ENCODE measurements at regions not wholly inside any gene's neighbourhood (a gene's known extent, or its start where the extent isn't known, plus 50 kb on each side); places are given as distances from the start of the nearest gene placed in this dataset.

DNA sequence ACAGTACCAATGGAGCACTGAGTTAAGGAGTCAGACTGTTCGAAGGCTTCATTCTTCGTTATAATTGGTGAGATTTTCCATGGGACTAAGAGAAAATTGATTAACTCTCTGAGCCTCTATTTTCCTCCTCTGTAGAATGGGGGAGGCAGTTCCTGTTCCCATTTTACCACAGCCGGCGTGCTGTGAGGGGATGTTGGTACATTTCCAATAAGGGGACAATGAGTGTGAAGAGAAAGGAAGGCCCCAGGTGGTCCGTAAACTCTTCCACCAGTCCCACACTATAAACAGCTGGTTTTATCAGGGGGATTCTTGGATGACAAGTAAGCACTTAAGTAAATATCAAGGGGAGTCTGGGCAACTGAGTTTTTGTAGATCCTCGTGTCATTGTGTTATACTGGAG, 109.9 kb downstream of the DAD1 start:
- TF ChIP-seq CTCF (IDR thresholded peaks at IDR 0.05 in 2 of 3, conservative IDR thresholded peaks at IDR 0.05 in 1 of 3; ENCODE audit: control insufficient read depth in 2 of 3, extremely low read depth in 1 of 3, insufficient read depth in 1 of 3, low read depth in 3 of 3, low read length in 3 of 3), result no peak
- no peak; the same call in 1 of the 2 replicates for TF ChIP-seq POLR2AphosphoS2 (IDR thresholded peaks at IDR 0.05; ENCODE audit: low read depth, low read length)
- no peak for TF ChIP-seq POLR2A (IDR thresholded peaks at IDR 0.05; ENCODE audit: low read depth, low read length)
- no peak for TF ChIP-seq EZH2 (IDR thresholded peaks at IDR 0.05; ENCODE audit: borderline replicate concordance, control insufficient read depth, low read depth, low read length)
- TF ChIP-seq BACH1 (IDR thresholded peaks at IDR 0.05; ENCODE audit: borderline replicate concordance), result no peak
- TF ChIP-seq NR2C2 (IDR thresholded peaks at IDR 0.05; ENCODE audit: borderline replicate concordance, control insufficient read depth, insufficient read length, low read depth), result no peak
- no peak for TF ChIP-seq MAX (IDR thresholded peaks at IDR 0.05; ENCODE audit: low read depth, low read length)
- TF ChIP-seq, protein P1, sequence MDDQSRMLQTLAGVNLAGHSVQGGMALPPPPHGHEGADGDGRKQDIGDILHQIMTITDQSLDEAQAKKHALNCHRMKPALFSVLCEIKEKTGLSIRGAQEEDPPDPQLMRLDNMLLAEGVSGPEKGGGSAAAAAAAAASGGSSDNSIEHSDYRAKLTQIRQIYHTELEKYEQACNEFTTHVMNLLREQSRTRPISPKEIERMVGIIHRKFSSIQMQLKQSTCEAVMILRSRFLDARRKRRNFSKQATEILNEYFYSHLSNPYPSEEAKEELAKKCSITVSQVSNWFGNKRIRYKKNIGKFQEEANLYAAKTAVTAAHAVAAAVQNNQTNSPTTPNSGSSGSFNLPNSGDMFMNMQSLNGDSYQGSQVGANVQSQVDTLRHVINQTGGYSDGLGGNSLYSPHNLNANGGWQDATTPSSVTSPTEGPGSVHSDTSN (IDR thresholded peaks at IDR 0.05; ENCODE audit: insufficient replicate concordance, low read depth, low read length), result no peak
- 0 out of 2 replicates have a peak, but pooled peaks have one; percentile 36 for TF ChIP-seq PML (IDR thresholded peaks at IDR 0.05; ENCODE audit: low read length)
- no peak for TF ChIP-seq CEBPB (IDR thresholded peaks at IDR 0.05; ENCODE audit: borderline replicate concordance in 1 of 2, low read depth in 2 of 2, low read length in 2 of 2)
- TF ChIP-seq NFXL1 (IDR thresholded peaks at IDR 0.05; ENCODE audit: borderline replicate concordance), result no peak
- no peak for TF ChIP-seq JUND (IDR thresholded peaks at IDR 0.05; ENCODE audit: low read depth, low read length)
- TF ChIP-seq TCF7 (IDR thresholded peaks at IDR 0.05; ENCODE audit: borderline replicate concordance), result no peak
- TF ChIP-seq HDGF (IDR thresholded peaks at IDR 0.05), result no peak
